Body of pancreas (tissue), 4 donors: ENCODE measurements at regions not wholly inside any gene's neighbourhood (a gene's known extent, or its start where the extent isn't known, plus 50 kb on each side); places are given as distances from the start of the nearest gene placed in this dataset.

Experiments
- ATAC-seq: fragments of 150-250 bp; one replicate; pipeline ENCODE4 v1.9.1; 2016
- DNase-seq, 4 donors: peaks; one replicate each; pipeline ENCODE4 v3.0.0-alpha.2; 2019
- H3K27ac ChIP-seq, 4 donors: fragments of 200-600 bp; sonication (generic); 1 replicate in 3 of 4; 2 replicates in 1 of 4; pipeline versions ENCODE4 v1.5.1 to v1.6.1; 2016 to 2019; ENCODE audit warnings: mild to moderate bottlenecking in 1 of 4, mixed read lengths in 1 of 4, moderate library complexity in 1 of 4
- H3K27me3 ChIP-seq, 2 donors: fragments of 200-600 bp; sonication (generic); one replicate each; pipeline ENCODE4 v1.6.0; 2016; ENCODE audit warnings: mild to moderate bottlenecking in 1 of 2
- H3K36me3 ChIP-seq, 2 donors: fragments of 200-600 bp; sonication (generic); replicated peaks in 1 of 2; 2 replicates each; pipeline ENCODE4 v1.5.1; 2016; ENCODE audit warnings: low read depth in 2 of 2; ENCODE audit not compliant: insufficient read depth in 1 of 2
- H3K4me1 ChIP-seq: fragments of 200-600 bp; sonication (generic); one replicate; pipeline ENCODE4 v1.6.0; 2016
- H3K4me3 ChIP-seq, 2 donors: fragments of 200-600 bp; sonication (generic); 1 replicate in 1 of 2; 2 replicates in 1 of 2; pipeline ENCODE4 v1.5.1; 2016 to 2019
- H3K9me3 ChIP-seq, 3 donors: fragments of 200-600 bp; sonication (generic); 1 replicate in 2 of 3; 2 replicates in 1 of 3; pipeline ENCODE4 v1.5.1; 2016
- CTCF ChIP-seq, 7 experiments: fragments of 450-650 bp in 4 of 7; fragments of 200-600 bp in 3 of 7; sonication (generic) in 3 of 7; IDR thresholded peaks; one replicate each; pipeline ENCODE4 v1.5.1; 2016 to 2019; ENCODE audit warnings: antibody characterized with exemption in 7 of 7
- POLR2A ChIP-seq, 3 donors: fragments of 450-650 bp; IDR thresholded peaks; one replicate each; pipeline ENCODE4 v1.6.1; 2016; ENCODE audit warnings: antibody characterized with exemption in 3 of 3, mild to moderate bottlenecking in 2 of 3
- WGBS, 2 donors: methylation state at CpG; one replicate each; pipeline ENCODE4 v1.1.5; 2017; 5-methylcytosine and 5-hydroxymethylcytosine counted together
- intact Hi-C: fragments of 100-400 bp; cut with DNase I; formaldehyde crosslinking; loops from one replicate; pipeline ENCODE4 v1.15.1; 2023

GRCh38 chr6:93792746-93793145 is 373.4 kb upstream of the EPHA7 start:
- intact Hi-C loops: no loop called here
- Histone ChIP-seq H3K4me3 (no peak overlapping the region), H3K27me3 (no peaks in the 10 kb centered on the region), H3K9me3 (no peaks in the 10 kb centered on the region), H3K36me3 (no peaks in the 10 kb centered on the region), H3K4me1 (no peaks in the 10 kb centered on the region), H3K27ac (no peak overlapping the region)
- ATAC-seq: no peak
- DNase-seq: no peak
- TF ChIP-seq POLR2A (IDR thresholded peaks at IDR 0.05): no peak
- TF ChIP-seq CTCF (IDR thresholded peaks at IDR 0.05): no peak
- 21 to 33% methylated on average over 4 of the region's 4 CpGs for WGBS, 2 donors

- TF ChIP-seq CTCF (IDR thresholded peaks at IDR 0.05) (no peak), POLR2A (IDR thresholded peaks at IDR 0.05) (no peak)
- Histone ChIP-seq H3K27ac (no peak overlapping the region), H3K36me3 (no peaks in the 10 kb centered on the region), H3K9me3 (no peaks in the 10 kb centered on the region), H3K27me3 (no peaks in the 10 kb centered on the region), H3K4me3 (no peak overlapping the region), H3K4me1 (no peaks in the 10 kb centered on the region)
- no peak for ATAC-seq
- 66 to 73% methylated on average over 1 of the region's 1 CpG for WGBS, 2 donors
- intact Hi-C loops: no loop called here
- no peak for DNase-seq
Observed at GRCh38 chr6:93790981-93791380, 371.6 kb upstream of the EPHA7 start.

GRCh38 chr6:93789532-93789931 is 370.2 kb upstream of the EPHA7 start:
- intact Hi-C loops: no loop called here
- Histone ChIP-seq H3K4me1 (no peaks in the 10 kb centered on the region), H3K36me3 (no peaks in the 10 kb centered on the region), H3K9me3 (no peaks in the 10 kb centered on the region), H3K27me3 (no peaks in the 10 kb centered on the region), H3K4me3 (no peak overlapping the region), H3K27ac (no peak overlapping the region)
- no peak for ATAC-seq
- TF ChIP-seq POLR2A (IDR thresholded peaks at IDR 0.05): no peak
- TF ChIP-seq CTCF (IDR thresholded peaks at IDR 0.05): no peak
- 75 to 76% methylated on average over 2 of the region's 2 CpGs for WGBS, 2 donors
- DNase-seq: no peak

- DNase-seq: no peak
- H3K4me1 ChIP-seq: no peaks in the 10 kb centered on the region
- 71 to 80% methylated on average over 3 of the region's 3 CpGs for WGBS, 2 donors
- H3K36me3 ChIP-seq: no peaks in the 10 kb centered on the region
- H3K27me3 ChIP-seq: no peaks in the 10 kb centered on the region
- intact Hi-C loops: no loop called here
- no peak overlapping the region for H3K27ac ChIP-seq
- ATAC-seq: no peak
- TF ChIP-seq CTCF (IDR thresholded peaks at IDR 0.05) (no peak), POLR2A (IDR thresholded peaks at IDR 0.05) (no peak)
- H3K4me3 ChIP-seq: no peak overlapping the region
- H3K9me3 ChIP-seq: no peaks in the 10 kb centered on the region
Observed at GRCh38 chr6:93787841-93788240, 368.5 kb upstream of the EPHA7 start.

DNA sequence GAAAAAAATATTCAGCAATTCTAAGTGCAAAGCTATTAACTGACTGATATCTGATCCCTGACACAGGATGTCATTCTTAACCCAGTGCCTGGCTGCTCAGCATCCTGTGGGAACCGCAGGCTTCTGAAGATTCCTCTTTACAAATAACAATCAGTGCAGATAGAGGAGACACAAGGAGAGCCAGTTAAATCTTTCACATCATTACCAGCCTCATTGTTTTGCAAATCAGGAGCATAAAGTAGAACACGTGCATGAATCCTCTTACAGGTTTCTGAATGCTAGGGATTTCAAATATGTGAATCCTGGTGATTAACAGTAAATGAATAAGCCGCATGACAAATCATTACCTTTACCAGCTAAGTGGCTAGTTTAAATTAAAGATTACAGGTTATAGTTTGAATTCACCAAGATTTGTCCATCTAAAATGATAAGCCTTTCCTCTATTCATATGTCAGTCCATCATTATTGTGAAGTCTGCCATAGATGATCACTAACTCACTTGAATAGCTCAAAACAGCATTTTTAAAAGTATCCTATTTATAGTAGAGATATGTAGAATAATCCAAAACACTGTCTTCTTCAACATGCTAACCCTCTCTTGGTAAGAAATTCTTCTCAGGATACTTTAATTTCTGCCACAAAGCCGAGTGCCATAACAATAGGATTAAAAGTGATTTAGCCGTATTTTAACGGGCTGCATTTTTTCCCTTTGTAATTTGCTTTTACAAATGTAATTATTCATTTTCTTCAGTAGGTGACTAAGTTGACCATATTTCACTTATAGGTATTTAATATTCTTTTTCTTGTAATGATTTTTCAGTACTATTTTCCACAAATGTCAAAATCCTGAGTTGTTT is 367.3 kb upstream of the EPHA7 start:
- Histone ChIP-seq H3K9me3 (no peaks in the 10 kb centered on the region), H3K36me3 (no peaks in the 10 kb centered on the region), H3K27ac (no peak overlapping the region), H3K27me3 (no peaks in the 10 kb centered on the region), H3K4me1 (no peaks in the 10 kb centered on the region), H3K4me3 (no peak overlapping the region)
- intact Hi-C loops: no loop called here
- TF ChIP-seq POLR2A (IDR thresholded peaks at IDR 0.05) (no peak), CTCF (IDR thresholded peaks at IDR 0.05) (no peak)
- ATAC-seq (no peak), DNase-seq (no peak)
- WGBS, 2 donors: 52 to 61% methylated on average over 6 of the region's 6 CpGs
